SK-N-SH (cell line): ENCODE measurements at regions not wholly inside any gene's neighbourhood (a gene's known extent, or its start where the extent isn't known, plus 50 kb on each side); places are given as distances from the start of the nearest gene placed in this dataset.

Experiments used
- CTCF ChIA-PET: fragments of 300-600, 350-600 bp; formaldehyde crosslinking; extraction: SDS; loops from one replicate; lab custom pipeline; 2021; lab: Yijun Ruan, JAX
- POLR2A ChIA-PET: fragments of 350-600 bp; sonication (Branson Sonifier 250); formaldehyde crosslinking; extraction: SDS; loops from one replicate; lab custom pipeline; 2020; ENCODE audit warnings: antibody characterized with exemption, inconsistent platforms; lab: Yijun Ruan, JAX
- DNase-seq: peaks from one replicate; pipeline ENCODE4 v3.0.0; 2012
- H2AFZ ChIP-seq: fragments of 200-600 bp; sonication (generic); 2 replicates; pipeline ENCODE4 v1.8.1; 2016; ENCODE audit warnings: antibody characterized with exemption, mild to moderate bottlenecking, low read depth
- H3F3A ChIP-seq: fragments of 200-600 bp; sonication (generic); replicated peaks from 2 replicates; pipeline ENCODE3; 2016; ENCODE audit warnings: antibody characterized with exemption, mild to moderate bottlenecking; ENCODE audit not compliant: insufficient read depth
- H3K27ac ChIP-seq, 2 experiments: fragments of 200-500 bp in 1 of 2; fragments of 200-600 bp in 1 of 2; sonication (Bioruptor generic) in 1 of 2; sonication (generic), shearing (Covaris generic) in 1 of 2; 2 replicates each; pipeline versions ENCODE4 v1.5.1 to v1.6.1; 2014 to 2016; ENCODE audit warnings: low read depth in 2 of 2, inconsistent platforms in 1 of 2, low read length in 1 of 2, mild to moderate bottlenecking in 1 of 2, mixed read lengths in 1 of 2
- H3K27me3 ChIP-seq: fragments of 200-600 bp; sonication (generic), shearing (Covaris generic); 2 replicates; pipeline ENCODE4 v1.6.1; 2016; ENCODE audit warnings: mixed run types; ENCODE audit not compliant: insufficient read depth
- H3K36me3 ChIP-seq, 2 experiments: fragments of 200-500 bp in 1 of 2; fragments of 200-600 bp in 1 of 2; sonication (Bioruptor generic) in 1 of 2; sonication (generic) in 1 of 2; replicated peaks in 1 of 2; 2 replicates each; pipeline versions ENCODE3 to v1.5.1; 2014 to 2016; ENCODE audit warnings: low read length in 1 of 2, mild to moderate bottlenecking in 1 of 2; ENCODE audit not compliant: insufficient read depth in 2 of 2, control insufficient read depth in 1 of 2
- H3K4me1 ChIP-seq, 2 experiments: fragments of 200-500 bp in 1 of 2; fragments of 200-600 bp in 1 of 2; sonication (Bioruptor generic) in 1 of 2; sonication (generic), shearing (Covaris generic) in 1 of 2; 2 replicates each; pipeline versions ENCODE4 v1.5.1 to v1.6.1; 2014 to 2016; ENCODE audit warnings: low read depth in 1 of 2, low read length in 1 of 2, mixed run types in 1 of 2; ENCODE audit not compliant: insufficient read depth in 2 of 2, control insufficient read depth in 1 of 2
- H3K4me2 ChIP-seq: fragments of 200-600 bp; sonication (generic), shearing (Covaris generic); 2 replicates; pipeline ENCODE4 v1.6.1; 2017; ENCODE audit warnings: mixed run types
- H3K4me3 ChIP-seq, 2 experiments: fragments of 200-500 bp in 1 of 2; fragments of 200-600 bp in 1 of 2; sonication (Bioruptor generic) in 1 of 2; sonication (generic), shearing (Covaris generic) in 1 of 2; 2 replicates each; pipeline versions ENCODE4 v1.5.1 to v1.8.1; 2014 to 2016; ENCODE audit warnings: low read depth in 2 of 2, inconsistent platforms in 1 of 2, low read length in 1 of 2, mild to moderate bottlenecking in 1 of 2, mixed read lengths in 1 of 2, moderate library complexity in 1 of 2
- H3K79me2 ChIP-seq: fragments of 200-600 bp; sonication (generic); 2 replicates; pipeline ENCODE4 v1.8.1; 2017; ENCODE audit warnings: mild to moderate bottlenecking; ENCODE audit not compliant: insufficient read depth
- H3K9ac ChIP-seq: fragments of 200-600 bp; sonication (generic); 2 replicates; pipeline ENCODE4 v1.6.1; 2017; ENCODE audit warnings: mixed run types
- H3K9me2 ChIP-seq: fragments of 200-600 bp; sonication (generic); 2 replicates; pipeline ENCODE4 v1.6.1; 2017; ENCODE audit warnings: mixed run types
- H3K9me3 ChIP-seq: fragments of 200-600 bp; sonication (generic); 2 replicates; pipeline ENCODE4 v1.6.1; 2017; ENCODE audit warnings: mixed run types, mild to moderate bottlenecking, moderate library complexity
- H4K20me1 ChIP-seq: fragments of 200-600 bp; sonication (generic); 2 replicates; pipeline ENCODE4 v1.6.1; 2017; ENCODE audit warnings: mild to moderate bottlenecking, mixed run types; ENCODE audit not compliant: insufficient read depth
- CTCF ChIP-seq: fragments of 200-600 bp; sonication (generic); IDR thresholded peaks from 2 replicates; pipeline ENCODE4 v1.6.1; 2017; ENCODE audit warnings: antibody characterized with exemption, mild to moderate bottlenecking, moderate library complexity
- EP300 ChIP-seq, 2 experiments: IDR thresholded peaks; 2 replicates each; pipeline versions ENCODE4 v1.4.0 to v1.6.1; 2012; ENCODE audit warnings: borderline replicate concordance in 1 of 2, low read depth in 1 of 2, low read length in 1 of 2
- FOXM1 ChIP-seq: IDR thresholded peaks from 2 replicates; pipeline ENCODE4 v1.4.0; 2012; ENCODE audit warnings: low read depth, mild to moderate bottlenecking
- GATA2 ChIP-seq: sonication (generic); formaldehyde crosslinking; IDR thresholded peaks from 2 replicates; pipeline ENCODE4 v1.5.0; 2020; ENCODE audit warnings: mild to moderate bottlenecking, missing genetic modification reagents
- POLR2AphosphoS5 ChIP-seq: IDR thresholded peaks from 2 replicates; pipeline ENCODE4 v1.6.1; 2012; ENCODE audit warnings: low read depth, low read length
- SMC3 ChIP-seq: IDR thresholded peaks from 2 replicates; pipeline ENCODE4 v1.6.1; 2012; ENCODE audit warnings: low read depth, low read length, improper control_type of control experiment
- TAF1 ChIP-seq: IDR thresholded peaks from 2 replicates; pipeline ENCODE4 v1.6.1; 2012; ENCODE audit warnings: low read depth, mild to moderate bottlenecking, low read length, moderate library complexity, borderline replicate concordance
- TCF12 ChIP-seq: IDR thresholded peaks from 2 replicates; pipeline ENCODE4 v1.4.0; 2012
- TEAD4 ChIP-seq: IDR thresholded peaks from 2 replicates; pipeline ENCODE4 v1.4.0; 2012; ENCODE audit warnings: mild to moderate bottlenecking, borderline replicate concordance; ENCODE audit not compliant: insufficient read depth
- USF2 ChIP-seq: fragments of 150-350 bp; IDR thresholded peaks from 2 replicates; pipeline ENCODE4 v1.6.1; 2017; ENCODE audit warnings: antibody characterized with exemption, low read length, low read depth, borderline replicate concordance
- ZBTB33 ChIP-seq: IDR thresholded peaks from 2 replicates; pipeline ENCODE4 v1.4.0; 2012; ENCODE audit warnings: low read depth, borderline replicate concordance
- WGBS: methylation state at CpG from one replicate; pipeline ENCODE4 v1.1.6; 2017; ENCODE audit warnings: low lambda C conversion rate; 5-methylcytosine and 5-hydroxymethylcytosine counted together

GRCh38 chr14:84456946-84457345 lies 1073.0 kb upstream of the FLRT2 start:
- Histone ChIP-seq H3F3A (no peaks in the 10 kb centered on the region), H3K36me3 (no peaks in the 10 kb centered on the region), H3K4me1 (no peaks in the 10 kb centered on the region), H3K4me2 (no peak overlapping the region), H3K79me2 (no peaks in the 10 kb centered on the region), H2AFZ (no peak overlapping the region), H3K27me3 (0 out of 2 replicates have a peak, but pooled peaks cover 8% of the 10 kb centered on the region), H3K9ac (no peak overlapping the region), H3K9me3 (no peaks in the 10 kb centered on the region), H4K20me1 (no peaks in the 10 kb centered on the region), H3K9me2 (no peaks in the 10 kb centered on the region), H3K27ac (no peak overlapping the region), H3K4me3 (no peak overlapping the region)
- 55% methylated on average over 2 of the region's 2 CpGs for WGBS
- TF ChIP-seq TEAD4: no peak
- no peak for TF ChIP-seq CTCF
- TF ChIP-seq TCF12: no peak
- TF ChIP-seq FOXM1: no peak
- TF ChIP-seq ZBTB33: no peak
- TF ChIP-seq EP300 (IDR thresholded peaks at IDR 0.05; ENCODE audit: borderline replicate concordance in 1 of 2, low read depth in 1 of 2, low read length in 1 of 2): no peak
- TF ChIP-seq GATA2 (CRISPR knock-in tag): no peak
- no peak for TF ChIP-seq POLR2AphosphoS5
- no peak for TF ChIP-seq USF2
- TF ChIP-seq TAF1: no peak
- no peak for TF ChIP-seq SMC3
- no peak for DNase-seq
- ChIA-PET CTCF (no interaction called here), POLR2A (no interaction called here)

- no peaks in the 10 kb centered on the region for H3K9me2 ChIP-seq
- H3K79me2 ChIP-seq: no peaks in the 10 kb centered on the region
- ChIA-PET CTCF (no interaction called here), POLR2A (no interaction called here)
- no peaks in the 10 kb centered on the region for H3F3A ChIP-seq
- no peak for TF ChIP-seq CTCF
- no peak for TF ChIP-seq TEAD4
- H3K36me3 ChIP-seq: no peaks in the 10 kb centered on the region
- H2AFZ ChIP-seq: no peak overlapping the region
- H3K27me3 ChIP-seq: no peaks in the 10 kb centered on the region
- H3K4me2 ChIP-seq: no peak overlapping the region
- no peak overlapping the region for H3K9ac ChIP-seq
- no peaks in the 10 kb centered on the region for H3K9me3 ChIP-seq
- H3K4me1 ChIP-seq: no peaks in the 10 kb centered on the region
- H3K27ac ChIP-seq: no peak overlapping the region
- H3K4me3 ChIP-seq: no peak overlapping the region
- WGBS: 0% methylated on average over 1 of the region's 1 CpG
- no peak for DNase-seq
- H4K20me1 ChIP-seq: no peaks in the 10 kb centered on the region
Measured at GRCh38 chr14:84458881-84459280, 1071.1 kb upstream of the FLRT2 start.
